Posterior cingulate gyrus (tissue), 11 donors: ENCODE measurements at regions not wholly inside any gene's neighbourhood (a gene's known extent, or its start where the extent isn't known, plus 50 kb on each side); places are given as distances from the start of the nearest gene placed in this dataset.
A peak's percentile ranks its signal among the peaks of the same experiment; 100 is the strongest.

Source experiments
- DNase-seq, 10 donors: peaks; one replicate each; pipeline versions ENCODE4 v3.0.0 to v3.0.0-alpha.2; 2020 to 2021; ENCODE audit warnings: mixed read lengths in 3 of 10
- intact Hi-C: fragments of 100-400 bp; cut with DNase I; formaldehyde crosslinking; loops from one replicate; pipeline ENCODE4 v1.15.1; 2023

DNA sequence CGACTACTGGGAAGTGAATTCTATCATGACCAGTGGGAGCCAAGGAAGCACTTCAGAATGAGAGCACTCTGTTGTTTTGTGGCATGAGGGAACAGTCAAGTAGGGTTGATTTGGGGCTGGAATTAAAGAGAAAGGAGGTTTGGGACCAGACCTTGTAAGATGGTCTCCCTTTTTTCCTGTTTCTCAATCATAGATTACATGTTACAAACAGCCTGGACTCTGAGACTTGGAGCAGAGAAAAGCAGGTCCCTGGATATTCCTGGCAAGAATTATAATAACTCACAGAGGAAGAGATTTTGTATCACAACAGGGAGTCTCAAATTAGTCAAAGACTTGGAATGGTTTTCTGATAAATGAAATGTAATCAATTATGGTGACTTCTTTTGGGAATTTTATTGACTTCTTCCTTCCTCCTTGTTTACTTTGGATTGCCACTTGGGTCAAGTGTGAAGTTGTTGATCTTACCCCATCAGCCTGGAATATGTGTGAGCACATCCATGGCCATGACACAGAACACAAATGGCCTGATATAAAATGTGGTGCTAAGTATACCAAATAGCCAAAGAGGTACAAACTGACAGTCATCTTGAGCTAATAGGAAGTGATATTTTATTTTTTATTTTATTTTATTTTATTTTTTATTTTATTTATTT, 131.0 kb upstream of the OSMR start:
- intact Hi-C loops: no loop called here

GRCh38 chr5:38715696-38716095, 130.1 kb upstream of the OSMR start:
- peak in 4 of 10 donors; percentile 10 to 85 (median 28) for DNase-seq
- intact Hi-C loops: no loop called here

More for the DNA sequence above, 131.0 kb upstream of the OSMR start:
- no peak for DNase-seq

DNA sequence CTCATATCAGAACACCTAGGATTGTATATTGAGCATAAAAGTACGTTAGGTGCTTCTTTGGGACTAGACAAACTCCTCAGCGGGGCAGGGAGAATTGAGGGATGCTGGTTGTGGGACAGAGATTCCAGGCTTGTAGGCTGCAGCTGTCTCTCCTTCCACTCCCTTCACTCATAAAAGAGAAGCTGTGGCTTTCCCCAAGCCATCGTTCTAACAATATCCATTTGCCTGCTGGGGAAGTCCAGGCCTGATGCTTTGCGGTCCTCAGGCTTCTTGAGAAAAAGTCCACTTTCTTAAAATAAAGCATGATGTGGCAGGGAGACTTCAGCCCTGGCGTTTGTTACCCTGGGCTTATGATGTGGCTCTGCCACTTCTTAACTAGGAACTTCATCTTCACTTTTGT, 129.3 kb upstream of the OSMR start:
- intact Hi-C loops: no loop called here
- no peak for DNase-seq

- DNase-seq: no peak
These were observed 126.9 kb upstream of the OSMR start for GRCh38 chr5:38718771-38719391.

GRCh38 chr5:38719403-38719802, 126.4 kb upstream of the OSMR start:
- intact Hi-C loops: no loop called here
- DNase-seq: no peak

More at GRCh38 chr5:38718771-38719391, 126.9 kb upstream of the OSMR start:
- intact Hi-C loops: no loop called here

DNA sequence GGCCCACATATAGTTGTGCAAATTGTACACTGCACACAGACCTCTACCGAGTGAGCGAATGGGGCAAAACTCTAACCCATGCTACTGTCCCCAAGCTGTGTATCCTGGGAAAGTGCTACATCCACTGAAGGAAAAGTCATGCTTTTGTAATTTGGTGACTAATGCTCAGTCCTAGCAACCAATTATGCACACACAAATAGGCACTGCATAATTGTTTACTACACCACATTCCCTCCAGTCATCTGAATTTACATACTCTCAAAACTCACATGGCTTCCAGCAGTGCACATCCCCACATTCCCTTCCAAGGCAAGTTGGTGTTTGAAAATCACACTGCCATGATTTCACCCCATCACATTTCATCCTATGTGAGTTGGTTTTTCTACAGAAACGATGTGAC, 125.9 kb upstream of the OSMR start:
- intact Hi-C loops: no loop called here

DNA sequence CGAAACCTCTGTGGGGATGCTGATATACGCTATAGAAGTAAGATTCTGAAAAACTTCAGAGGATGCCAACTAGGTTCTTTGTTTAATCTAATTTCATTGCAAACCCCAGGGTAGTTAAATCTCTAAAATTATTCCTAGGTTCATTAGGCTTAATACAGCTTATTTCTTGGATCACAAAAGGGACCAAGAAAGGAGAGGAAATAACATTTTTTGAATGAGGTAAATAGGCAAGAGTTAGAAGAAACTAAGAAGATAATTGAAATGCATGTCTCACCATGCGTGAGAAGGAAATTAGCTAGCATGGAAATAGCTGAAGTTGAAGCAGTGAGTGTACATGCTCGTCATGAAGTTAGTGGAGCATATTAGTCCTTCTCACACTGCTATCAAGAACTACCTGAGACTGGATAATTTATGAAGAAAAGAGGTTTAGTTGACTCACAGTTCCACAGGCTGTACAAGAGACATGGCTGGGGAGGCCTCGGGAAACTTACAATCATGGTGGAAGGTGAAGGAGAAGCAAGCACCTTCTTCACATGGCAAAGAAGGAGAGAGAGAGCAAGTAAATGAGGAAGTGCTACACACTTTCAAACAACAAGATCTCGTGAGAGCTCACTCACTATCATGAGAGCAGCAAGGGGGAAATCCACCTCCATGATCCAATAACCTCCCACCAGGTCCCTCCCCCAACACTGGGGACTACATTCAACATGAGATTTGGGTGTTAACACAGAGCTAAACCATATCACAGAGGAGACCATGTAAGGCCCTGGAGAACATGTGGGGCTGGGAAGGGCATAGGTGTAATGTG, 125.1 kb upstream of the OSMR start:
- intact Hi-C loops: no loop called here
- DNase-seq: no peak

More for the DNA sequence above, 125.9 kb upstream of the OSMR start:
- DNase-seq: no peak

DNA sequence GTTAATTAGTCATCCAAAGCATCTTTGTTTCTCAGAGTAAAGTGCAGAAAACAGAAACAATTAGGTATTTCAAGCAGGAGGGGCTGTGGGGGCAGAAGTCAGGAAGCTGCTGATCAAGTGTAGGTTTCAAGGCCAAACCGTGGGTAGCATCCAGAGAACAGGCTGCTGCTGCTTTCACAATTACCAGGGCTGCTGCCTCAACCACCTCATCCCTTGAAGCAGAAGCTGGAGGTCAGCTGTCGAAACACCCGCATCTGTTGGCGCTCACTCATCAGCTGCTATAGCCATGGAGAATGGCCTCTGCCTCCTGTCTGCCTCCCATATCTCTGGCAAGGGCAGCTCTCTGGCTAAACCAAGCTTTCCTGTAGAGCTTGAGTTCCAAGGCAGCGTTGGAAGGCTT, 122.9 kb upstream of the OSMR start:
- intact Hi-C loops: no loop called here
- DNase-seq: no peak

- no peak for DNase-seq
- intact Hi-C loops: no loop called here
These were observed 122.4 kb upstream of the OSMR start for GRCh38 chr5:38723426-38723825.

- DNase-seq: no peak
- intact Hi-C loops: no loop called here
These were observed 121.3 kb upstream of the OSMR start for GRCh38 chr5:38724301-38725030.

- DNase-seq: peak; percentile 38 to 93 (median 72)
- intact Hi-C loops: no loop called here
These were observed 120.4 kb upstream of the OSMR start for GRCh38 chr5:38725371-38725865.

DNA sequence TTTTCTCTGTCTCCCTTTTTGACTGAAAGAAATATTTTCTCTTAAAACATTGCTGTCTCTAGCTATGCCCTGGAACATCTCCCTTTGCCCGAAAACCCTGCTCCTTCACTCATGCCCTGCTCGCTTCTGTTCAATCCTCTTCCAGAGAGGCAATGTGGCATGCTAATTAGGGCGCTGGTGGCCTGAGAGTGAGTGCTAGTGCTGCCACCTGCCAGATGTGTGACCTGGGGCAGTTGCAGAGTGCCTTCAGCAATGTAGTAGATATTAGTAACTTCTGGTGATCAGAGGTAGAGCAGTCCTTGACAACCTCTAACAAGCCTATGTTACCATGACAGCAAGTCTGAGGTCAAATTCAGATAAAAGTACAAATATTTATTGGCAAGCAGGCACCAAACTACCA, 119.5 kb upstream of the OSMR start:
- intact Hi-C loops: no loop called here

GRCh38 chr5:38728029-38728428, 117.8 kb upstream of the OSMR start:
- intact Hi-C loops: no loop called here
- DNase-seq: no peak

More for the DNA sequence above, 119.5 kb upstream of the OSMR start:
- DNase-seq: no peak

GRCh38 chr5:38731461-38731860, 114.4 kb upstream of the OSMR start:
- intact Hi-C loops: no loop called here
- no peak for DNase-seq

DNA sequence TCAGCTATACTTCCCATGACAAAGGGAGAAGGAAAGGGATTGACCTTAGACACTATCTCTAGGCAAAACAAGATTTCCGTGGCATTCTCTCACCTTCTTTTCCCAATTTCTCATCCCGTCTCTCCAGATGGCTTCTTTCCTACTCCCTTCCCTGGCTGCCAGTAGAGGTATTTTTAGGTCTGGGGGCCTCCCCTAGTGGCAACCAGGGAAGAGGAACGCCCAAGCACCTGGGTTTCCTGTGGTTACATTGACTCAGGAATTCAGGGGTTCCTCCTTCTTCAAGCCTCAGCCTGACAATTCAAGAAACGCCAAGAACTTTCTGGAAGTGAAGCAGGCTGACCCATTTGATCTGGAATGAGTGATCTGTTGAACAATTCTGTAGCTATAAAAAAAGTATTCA, 111.5 kb upstream of the OSMR start:
- no peak for DNase-seq
- intact Hi-C loops: no loop called here

GRCh38 chr5:38736089-38736488, 109.7 kb upstream of the OSMR start:
- no peak for DNase-seq
- intact Hi-C loops: no loop called here

DNA sequence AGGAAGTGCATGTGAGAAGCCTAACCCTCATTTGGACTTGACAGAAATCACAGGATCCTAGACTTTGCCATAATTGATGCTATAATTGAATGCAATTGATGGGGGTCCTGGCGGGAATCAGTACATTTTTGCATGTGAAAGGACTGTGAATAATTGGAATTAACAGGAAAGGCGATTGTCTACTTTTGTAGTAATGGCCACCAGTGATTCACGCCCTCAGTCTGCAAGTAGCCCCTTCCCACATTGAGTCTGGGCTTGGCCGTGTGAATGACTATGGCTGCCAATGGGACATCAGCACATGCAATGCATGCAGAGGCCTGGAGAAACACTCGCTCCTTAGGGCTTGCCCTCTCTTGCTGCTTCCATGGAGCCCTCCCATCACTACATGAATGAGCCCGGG, 107.8 kb upstream of the OSMR start:
- DNase-seq: no peak
- intact Hi-C loops: no loop called here

DNA sequence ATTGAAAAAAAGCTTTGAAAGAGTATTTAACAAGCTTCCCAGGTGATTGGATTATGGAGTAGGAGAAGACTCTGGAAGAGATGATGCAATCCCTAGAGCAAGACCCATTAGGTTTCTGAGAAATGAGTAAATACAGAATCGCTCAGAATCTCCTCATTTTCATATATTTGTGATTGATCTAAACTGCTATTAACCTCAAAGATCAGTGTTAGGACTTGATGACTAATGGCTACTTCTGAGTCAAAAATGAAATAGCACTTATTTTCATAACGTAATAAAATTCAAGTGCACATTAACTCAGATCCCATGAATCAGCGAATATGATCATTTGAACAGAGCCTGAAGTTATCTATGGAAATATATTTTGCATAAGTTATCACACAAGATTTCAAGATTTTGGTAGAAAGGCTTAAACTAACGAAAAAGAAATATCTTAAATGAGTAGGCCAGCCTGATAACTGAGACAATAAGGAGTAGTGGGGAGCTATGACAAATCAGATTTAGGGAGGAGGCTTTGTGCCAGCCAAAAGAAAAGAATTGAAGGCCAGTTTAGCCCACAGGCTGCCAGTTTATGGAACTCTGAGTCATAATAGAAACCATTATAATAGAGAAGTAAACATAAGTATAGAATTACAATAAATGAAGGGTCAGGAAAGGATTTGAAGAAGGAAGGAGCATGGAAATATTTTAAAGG, 106.7 kb upstream of the OSMR start:
- no peak for DNase-seq
- intact Hi-C loops: no loop called here

GRCh38 chr5:38739705-38740045, 106.1 kb upstream of the OSMR start:
- intact Hi-C loops: no loop called here
- no peak for DNase-seq

- DNase-seq: no peak
- intact Hi-C loops: no loop called here
These were observed 103.0 kb upstream of the OSMR start for GRCh38 chr5:38742821-38743220.
